ENCODE measurements at regions not wholly inside any gene's neighbourhood (a gene's known extent, or its start where the extent isn't known, plus 50 kb on each side); places are given as distances from the start of the nearest gene placed in this dataset.

DNA sequence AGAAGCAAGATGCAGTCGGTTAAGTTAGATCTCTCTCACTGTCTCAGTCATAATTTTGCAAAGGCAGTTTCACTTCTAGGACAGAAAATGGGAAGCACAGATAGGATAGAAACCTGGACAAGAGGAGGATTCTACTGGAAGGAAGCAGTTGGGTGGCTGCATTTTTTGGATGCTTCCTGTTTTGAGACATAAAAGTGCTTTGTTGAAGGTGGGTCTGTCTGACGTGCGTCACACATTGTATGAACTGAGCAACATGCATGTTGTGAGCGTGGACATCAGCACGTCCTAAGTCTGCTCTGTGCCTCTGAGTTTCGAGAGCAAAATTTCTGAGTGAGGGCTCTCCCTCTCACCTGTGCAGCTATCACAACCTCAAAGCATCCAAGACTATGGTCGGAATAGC lies 68.7 kb upstream of the SNX9 start:
- ChIA-PET CTCF (ENCODE audit: partially characterized antibody) (interaction anchor here (0.7 to 6.5 kb wide), 7 partner anchors 8 to 318 kb away, joined by 3 to 54 read pairs (median 4); no protein-coding TSS in a partner anchor), POLR2A (ENCODE audit: partially characterized antibody) (no interaction called here)
- DNase-seq (ENCODE audit: low read depth in 1 of 2, low spot score in 2 of 2) (no peak), FAIRE-seq (no peak)
- H3K4me3 ChIP-seq (ENCODE audit: extremely low read depth in 1 of 4, insufficient read depth in 2 of 4, low read depth in 3 of 4, low read length in 4 of 4): no peak overlapping the region
- H3K14ac ChIP-seq (ENCODE audit: insufficient read length): no peak overlapping the region
- H3K23ac ChIP-seq (ENCODE audit: insufficient read length): no peak overlapping the region
- no peak overlapping the region for H4K8ac ChIP-seq (ENCODE audit: extremely low read depth, insufficient read depth, low read length)
- no peak overlapping the region for H3K4ac ChIP-seq (replicated peaks; ENCODE audit: insufficient read length, low read depth, low read length)
- H2BK15ac ChIP-seq (ENCODE audit: low read length): 0 out of 2 replicates have a peak overlapping the region, but pooled peaks have one; percentile 62
- TF ChIP-seq SRF (IDR thresholded peaks at IDR 0.05; ENCODE audit: low read depth, low read length) (no peak), JUN (IDR thresholded peaks at IDR 0.05; ENCODE audit: low read depth, low read length) (no peak), BRCA1 (IDR thresholded peaks at IDR 0.05; ENCODE audit: low read depth, low read length) (no peak), TAF7 (optimal IDR thresholded peaks at IDR 0.05; ENCODE audit: borderline replicate concordance, low read depth, low read length) (no peak), BACH1 (IDR thresholded peaks at IDR 0.05; ENCODE audit: low read length) (no peak)
- 0 out of 2 replicates have a peak overlapping the region, but pooled peaks have one; percentile 66 for H2AK5ac ChIP-seq (ENCODE audit: low read depth, low read length)
- no peaks in the 10 kb centered on the region for H3K23me2 ChIP-seq (ENCODE audit: low read depth, low read length)
- peak overlapping the region; percentile 36 for H4K91ac ChIP-seq (replicated peaks; ENCODE audit: insufficient read length, low read length)
- no peak overlapping the region for H3K9ac ChIP-seq (replicated peaks in 1 of 4; ENCODE audit: extremely low read depth in 1 of 4, low read depth in 3 of 4, low read length in 3 of 4)
- peaks cover 0 to 5% (median 5%) of the 10 kb centered on the region in 4 experiments; a peak in 4 of 7 replicates for H3K4me1 ChIP-seq (replicated peaks in 1 of 4; ENCODE audit: control insufficient read depth in 3 of 4, insufficient read depth in 4 of 4, low read length in 3 of 4)
- H2BK120ac ChIP-seq (replicated peaks; ENCODE audit: low read depth, low read length): peak overlapping the region; percentile 47
- no peak overlapping the region for H2AFZ ChIP-seq (ENCODE audit: low read length)
- H2BK20ac ChIP-seq (ENCODE audit: low read length): peak overlapping the region; percentile 96
- peak overlapping the region; percentile 65; the same call in 1 of the 2 replicates for H3K18ac ChIP-seq (ENCODE audit: extremely low read depth, low read length)
- no peak overlapping the region for H4K5ac ChIP-seq (ENCODE audit: insufficient read length, low read depth, low read length)
- H3K36me3 ChIP-seq (ENCODE audit: control insufficient read depth in 2 of 4, insufficient read depth in 4 of 4, low read length in 3 of 4): no peaks in the 10 kb centered on the region
- peak overlapping the region; percentile 82; the same call in 1 of the 2 replicates for H2BK5ac ChIP-seq (ENCODE audit: low read depth, low read length)
- H3K27ac ChIP-seq (ENCODE audit: low read depth, low read length): no peak overlapping the region
- no peaks in the 10 kb centered on the region for H4K20me1 ChIP-seq (replicated peaks in 1 of 2; ENCODE audit: control insufficient read depth in 1 of 2, insufficient read depth in 2 of 2, low read length in 2 of 2)
- no peaks in the 10 kb centered on the region for H3K27me3 ChIP-seq (replicated peaks in 1 of 4; ENCODE audit: control insufficient read depth in 3 of 4, extremely low read depth in 1 of 4, insufficient read depth in 3 of 4, low read length in 3 of 4)
- 86% methylated on average over 7 of the region's 7 CpGs; no CpG with 5 or more reads in 1 of the 2 experiments for WGBS, 2 experiments (ENCODE audit: extremely low coverage in 1 of 2, insufficient coverage in 1 of 2, insufficient read length in 1 of 2, insufficient replicate concordance in 2 of 2, low coverage in 1 of 2, low lambda C conversion rate in 2 of 2, missing lambda C conversion rate in 1 of 2)
- H3K56ac ChIP-seq (replicated peaks; ENCODE audit: insufficient read length, low read depth, low read length): no peak overlapping the region
- no peaks in the 10 kb centered on the region for H3K79me1 ChIP-seq (ENCODE audit: low read depth, low read length)
- no peak overlapping the region for H3K4me2 ChIP-seq (ENCODE audit: insufficient read depth in 1 of 2, low read depth in 2 of 2, low read length in 2 of 2)
- peaks cover 0 to 3% of the 10 kb centered on the region in 2 experiments; a peak in 1 of 4 replicates for H3K9me3 ChIP-seq (ENCODE audit: insufficient read depth in 2 of 2, low read depth in 1 of 2, low read length in 1 of 2)
- peak overlapping the region; percentile 93; the same call in 1 of the 2 replicates for H2BK12ac ChIP-seq (ENCODE audit: low read depth, low read length)
- no peaks in the 10 kb centered on the region for H3K79me2 ChIP-seq (ENCODE audit: control insufficient read depth in 1 of 2, insufficient read depth in 2 of 2, low read length in 2 of 2)
